DND-41 (cell line): ENCODE measurements at regions not wholly inside any gene's neighbourhood (a gene's known extent, or its start where the extent isn't known, plus 50 kb on each side); places are given as distances from the start of the nearest gene placed in this dataset.

Experiments used
- ATAC-seq: fragments of 200-7000 bp; cut with Tn5 transposase; 3 replicates; pipeline ENCODE4 v1.9.1; 2021; ENCODE audit warnings: low read depth; ENCODE audit not compliant: insufficient read depth
- DNase-seq: peaks from one replicate; pipeline ENCODE4 v3.0.0-alpha.2; 2020
- H2AFZ ChIP-seq: 2 replicates; pipeline ENCODE4 v1.6.0; 2012; ENCODE audit warnings: low read depth, low read length
- H3K27ac ChIP-seq: 2 replicates; pipeline ENCODE4 v1.5.1; 2012; ENCODE audit warnings: low read length, inconsistent platforms
- H3K27me3 ChIP-seq: fragments of 200-600 bp; sonication (generic); 2 replicates; pipeline ENCODE4 v1.6.0; 2012; ENCODE audit warnings: low read length, mild to moderate bottlenecking, inconsistent platforms; ENCODE audit not compliant: insufficient read depth, poor library complexity
- H3K36me3 ChIP-seq: 2 replicates; pipeline ENCODE4 v1.5.1; 2012; ENCODE audit warnings: low read length, inconsistent platforms; ENCODE audit not compliant: insufficient read depth
- H3K4me1 ChIP-seq: 2 replicates; pipeline ENCODE4 v1.5.1; 2012; ENCODE audit warnings: mild to moderate bottlenecking, low read length; ENCODE audit not compliant: insufficient read depth
- H3K4me2 ChIP-seq: 2 replicates; pipeline ENCODE4 v1.6.0; 2012; ENCODE audit warnings: mild to moderate bottlenecking, moderate library complexity, low read length, inconsistent platforms; ENCODE audit not compliant: insufficient read depth
- H3K4me3 ChIP-seq, 2 experiments: fragments of 200-600 bp in 1 of 2; shearing (Covaris generic) in 1 of 2; 2 replicates each; pipeline ENCODE4 v1.5.1; 2012 to 2016; ENCODE audit warnings: inconsistent platforms in 2 of 2, low read length in 2 of 2, mild to moderate bottlenecking in 2 of 2, low read depth in 1 of 2, moderate library complexity in 1 of 2
- H3K79me2 ChIP-seq: 2 replicates; pipeline ENCODE4 v1.6.0; 2012; ENCODE audit warnings: low read length, inconsistent platforms; ENCODE audit not compliant: insufficient read depth
- H3K9ac ChIP-seq: 2 replicates; pipeline ENCODE4 v1.6.0; 2012; ENCODE audit warnings: low read depth, mild to moderate bottlenecking, inconsistent platforms, low read length, moderate library complexity
- H3K9me3 ChIP-seq: 2 replicates; pipeline ENCODE4 v1.5.1; 2012; ENCODE audit warnings: low read length, moderate library complexity, mild to moderate bottlenecking, inconsistent platforms; ENCODE audit not compliant: insufficient read depth, severe bottlenecking
- H4K20me1 ChIP-seq: 2 replicates; pipeline ENCODE4 v1.6.0; 2012; ENCODE audit warnings: low read length; ENCODE audit not compliant: insufficient read depth
- EZH2 ChIP-seq: IDR thresholded peaks from 3 replicates; pipeline ENCODE4 v1.6.1; 2012; ENCODE audit warnings: borderline replicate concordance, low read depth, mild to moderate bottlenecking, moderate library complexity, low read length, inconsistent platforms; ENCODE audit not compliant: severe bottlenecking
- TF ChIP-seq, protein P1 (sequence below): IDR thresholded peaks from 2 replicates; pipeline ENCODE4 v1.5.1; 2012; ENCODE audit warnings: borderline replicate concordance, low read length, moderate library complexity, mild to moderate bottlenecking; ENCODE audit not compliant: poor library complexity, severe bottlenecking; ENCODE audit errors: extremely low read depth

DNA sequence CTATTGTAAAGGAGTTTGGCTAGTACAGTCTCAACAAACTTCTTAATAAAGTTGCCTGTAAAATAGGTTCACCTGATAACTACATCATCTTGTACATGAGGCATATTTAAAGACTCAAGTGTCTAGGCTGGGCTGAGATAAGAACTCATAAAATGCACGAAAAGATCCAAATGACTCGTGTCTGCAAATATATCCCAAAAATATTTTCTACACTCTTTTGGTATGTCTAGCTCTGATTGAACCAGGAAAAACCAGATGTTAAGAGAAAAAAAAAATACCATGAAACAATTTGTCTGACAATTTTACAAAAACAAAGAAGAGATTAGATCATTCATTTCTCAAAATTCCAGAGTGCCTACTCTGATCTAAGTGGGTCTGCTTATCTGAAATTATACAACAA, 166.9 kb upstream of the OSR1 start:
- no peaks in the 10 kb centered on the region for H3K36me3 ChIP-seq
- no peaks in the 10 kb centered on the region for H3K9me3 ChIP-seq
- H3K27me3 ChIP-seq: no peaks in the 10 kb centered on the region
- no peaks in the 10 kb centered on the region for H4K20me1 ChIP-seq
- H3K9ac ChIP-seq: no peak overlapping the region
- no peaks in the 10 kb centered on the region for H3K4me1 ChIP-seq
- H3K4me2 ChIP-seq: no peak overlapping the region
- ATAC-seq (no peak), DNase-seq (no peak)
- H3K27ac ChIP-seq: no peak overlapping the region
- TF ChIP-seq, protein P1, sequence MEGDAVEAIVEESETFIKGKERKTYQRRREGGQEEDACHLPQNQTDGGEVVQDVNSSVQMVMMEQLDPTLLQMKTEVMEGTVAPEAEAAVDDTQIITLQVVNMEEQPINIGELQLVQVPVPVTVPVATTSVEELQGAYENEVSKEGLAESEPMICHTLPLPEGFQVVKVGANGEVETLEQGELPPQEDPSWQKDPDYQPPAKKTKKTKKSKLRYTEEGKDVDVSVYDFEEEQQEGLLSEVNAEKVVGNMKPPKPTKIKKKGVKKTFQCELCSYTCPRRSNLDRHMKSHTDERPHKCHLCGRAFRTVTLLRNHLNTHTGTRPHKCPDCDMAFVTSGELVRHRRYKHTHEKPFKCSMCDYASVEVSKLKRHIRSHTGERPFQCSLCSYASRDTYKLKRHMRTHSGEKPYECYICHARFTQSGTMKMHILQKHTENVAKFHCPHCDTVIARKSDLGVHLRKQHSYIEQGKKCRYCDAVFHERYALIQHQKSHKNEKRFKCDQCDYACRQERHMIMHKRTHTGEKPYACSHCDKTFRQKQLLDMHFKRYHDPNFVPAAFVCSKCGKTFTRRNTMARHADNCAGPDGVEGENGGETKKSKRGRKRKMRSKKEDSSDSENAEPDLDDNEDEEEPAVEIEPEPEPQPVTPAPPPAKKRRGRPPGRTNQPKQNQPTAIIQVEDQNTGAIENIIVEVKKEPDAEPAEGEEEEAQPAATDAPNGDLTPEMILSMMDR: no peak
- TF ChIP-seq EZH2: no peak
- no peak overlapping the region for H3K4me3 ChIP-seq
- no peaks in the 10 kb centered on the region for H3K79me2 ChIP-seq
- no peak overlapping the region for H2AFZ ChIP-seq

DNA sequence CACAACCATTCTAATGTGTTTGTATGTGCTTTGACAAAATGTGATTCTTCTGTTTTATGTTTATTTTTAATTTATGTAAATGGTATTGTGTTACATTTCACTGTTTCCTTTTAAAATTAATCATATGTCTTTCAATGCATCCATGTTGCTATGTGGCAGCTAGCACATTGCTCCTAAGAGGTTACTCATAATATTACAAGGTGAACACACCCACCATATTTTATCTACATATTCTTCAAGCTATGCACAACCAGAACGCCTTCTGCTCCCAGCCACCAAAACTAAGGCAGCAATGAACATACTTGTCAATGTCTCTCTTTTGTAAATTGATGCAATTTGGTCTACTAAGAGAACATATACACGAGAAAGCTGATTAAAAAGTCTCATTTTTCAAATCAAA, 160.6 kb upstream of the OSR1 start:
- TF ChIP-seq, protein P1: no peak
- no peak for TF ChIP-seq EZH2
- no peak overlapping the region for H3K4me3 ChIP-seq
- H3K9ac ChIP-seq: no peak overlapping the region
- no peaks in the 10 kb centered on the region for H3K79me2 ChIP-seq
- no peaks in the 10 kb centered on the region for H3K9me3 ChIP-seq
- no peak for DNase-seq
- H3K4me2 ChIP-seq: no peak overlapping the region
- no peaks in the 10 kb centered on the region for H3K4me1 ChIP-seq
- no peak overlapping the region for H3K27ac ChIP-seq
- no peak overlapping the region for H2AFZ ChIP-seq
- no peak for ATAC-seq
- H4K20me1 ChIP-seq: no peaks in the 10 kb centered on the region
- no peaks in the 10 kb centered on the region for H3K36me3 ChIP-seq
- H3K27me3 ChIP-seq: no peaks in the 10 kb centered on the region

DNA sequence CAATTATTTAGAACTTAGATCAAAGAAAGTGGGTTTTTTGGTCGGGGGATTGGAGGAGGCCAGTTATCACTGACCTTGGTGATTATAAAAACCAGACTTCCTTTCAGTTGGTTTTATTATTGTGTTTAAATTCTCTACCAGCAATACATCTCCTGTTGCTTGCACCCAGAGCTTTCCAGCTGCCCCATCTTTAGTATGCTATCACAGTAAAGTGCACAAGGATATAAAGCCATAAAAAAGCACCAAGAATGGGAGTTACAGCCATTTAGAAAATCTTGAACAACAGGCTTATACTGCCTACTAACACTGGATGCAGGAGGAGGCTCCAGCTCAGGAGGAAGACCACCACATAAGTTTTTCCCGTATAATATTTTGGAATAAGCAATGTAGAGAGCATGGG, 148.7 kb upstream of the OSR1 start:
- no peaks in the 10 kb centered on the region for H3K27me3 ChIP-seq
- H3K9ac ChIP-seq: no peak overlapping the region
- no peaks in the 10 kb centered on the region for H4K20me1 ChIP-seq
- no peak overlapping the region for H3K4me2 ChIP-seq
- H2AFZ ChIP-seq: no peak overlapping the region
- no peak for ATAC-seq
- no peaks in the 10 kb centered on the region for H3K4me1 ChIP-seq
- no peak overlapping the region for H3K4me3 ChIP-seq
- no peaks in the 10 kb centered on the region for H3K36me3 ChIP-seq
- TF ChIP-seq, protein P1: no peak
- no peak for TF ChIP-seq EZH2
- no peaks in the 10 kb centered on the region for H3K9me3 ChIP-seq
- no peak overlapping the region for H3K27ac ChIP-seq
- no peaks in the 10 kb centered on the region for H3K79me2 ChIP-seq
- no peak for DNase-seq
